ENCODE measurements at regions not wholly inside any gene's neighbourhood (a gene's known extent, or its start where the extent isn't known, plus 50 kb on each side); places are given as distances from the start of the nearest gene placed in this dataset.

- TF ChIP-seq CTCF (IDR thresholded peaks at IDR 0.05) (no peak), POLR2A (IDR thresholded peaks at IDR 0.05) (no peak), EP300 (IDR thresholded peaks at IDR 0.05) (no peak), POLR2AphosphoS5 (IDR thresholded peaks at IDR 0.05) (no peak)
Measured at GRCh38 chr12:42885677-42886076, 296.1 kb upstream of the PRICKLE1 start.
